Esophagus squamous epithelium (tissue), 4 donors: ENCODE measurements at regions not wholly inside any gene's neighbourhood (a gene's known extent, or its start where the extent isn't known, plus 50 kb on each side); places are given as distances from the start of the nearest gene placed in this dataset.

Experiments
- CTCF ChIP-seq, 6 experiments: fragments of 450-650 bp in 4 of 6; fragments of 200-600 bp in 2 of 6; sonication (generic) in 2 of 6; IDR thresholded peaks; one replicate each; pipeline ENCODE4 v1.5.1; 2016 to 2019; ENCODE audit warnings: antibody characterized with exemption in 6 of 6, mild to moderate bottlenecking in 4 of 6, moderate library complexity in 4 of 6
- POLR2A ChIP-seq, 4 donors: fragments of 450-650 bp; IDR thresholded peaks; one replicate each; pipeline ENCODE4 v1.6.1; 2017; ENCODE audit warnings: antibody characterized with exemption in 4 of 4, mild to moderate bottlenecking in 4 of 4, moderate library complexity in 3 of 4

GRCh38 chr18:60021556-60021955, 121.8 kb downstream of the PMAIP1 start:
- TF ChIP-seq CTCF (IDR thresholded peaks at IDR 0.05), result no peak
- no peak for TF ChIP-seq POLR2A (IDR thresholded peaks at IDR 0.05)
